ENCODE measurements at regions not wholly inside any gene's neighbourhood (a gene's known extent, or its start where the extent isn't known, plus 50 kb on each side); places are given as distances from the start of the nearest gene placed in this dataset.

GRCh38 chr15:100729461-100729860, 127.1 kb downstream of the ASB7 start (continued):
- TF ChIP-seq CBX5 (IDR thresholded peaks at IDR 0.05; ENCODE audit: low read depth, low read length) (no peak), TBP (IDR thresholded peaks at IDR 0.05; ENCODE audit: low read depth, low read length) (no peak), BCL11A (IDR thresholded peaks at IDR 0.05; ENCODE audit: low read depth in 2 of 2, low read length in 2 of 2) (no peak), FOSL1 (IDR thresholded peaks at IDR 0.05; ENCODE audit: insufficient read depth, low read depth, low read length) (no peak), JUND (IDR thresholded peaks at IDR 0.05; ENCODE audit: low read length) (no peak), CHD2 (IDR thresholded peaks at IDR 0.05; ENCODE audit: low read length) (no peak), RAD21 (IDR thresholded peaks at IDR 0.05 in 1 of 2, conservative IDR thresholded peaks at IDR 0.05 in 1 of 2; ENCODE audit: low read depth in 2 of 2, low read length in 2 of 2) (no peak)

Data from H1 (cell line).